ENCODE measurements at regions not wholly inside any gene's neighbourhood (a gene's known extent, or its start where the extent isn't known, plus 50 kb on each side); places are given as distances from the start of the nearest gene placed in this dataset.

- no CpG with 5 or more reads among the region's 2 CpGs for WGBS, 2 experiments (ENCODE audit: extremely low coverage in 2 of 2, insufficient read length in 1 of 2)
- dilution Hi-C loops (cut with HindIII; ENCODE audit: low sequenced_read_pairs, unreplicated experiment) (no loop called here), in situ Hi-C loops (cut with MboI; ENCODE audit: low sequenced_read_pairs) (no loop called here), intact Hi-C loops (cut with micrococcal nuclease) (no loop called here)
- Histone ChIP-seq H4K8ac (ENCODE audit: low read depth in 2 of 2, low read length in 2 of 2) (no peak overlapping the region), H3K4me1 (ENCODE audit: control insufficient read depth, insufficient read depth, low read length) (no peaks in the 10 kb centered on the region), H3K27me3 (ENCODE audit: control insufficient read depth, insufficient read depth, low read length) (no peaks in the 10 kb centered on the region), H4K5ac (ENCODE audit: low read depth, low read length) (no peak overlapping the region), H4K91ac (ENCODE audit: insufficient read depth, low read depth, low read length) (no peak overlapping the region), H3K56ac (ENCODE audit: extremely low read depth, insufficient read depth, low read length) (no peak overlapping the region), H2AK9ac (replicated peaks; ENCODE audit: low read depth, low read length, poor library complexity) (no peak overlapping the region), H2BK120ac (ENCODE audit: low read depth, low read length) (no peak overlapping the region), H3K9ac (ENCODE audit: low read depth, low read length) (no peak overlapping the region), H2AK5ac (ENCODE audit: low read depth, low read length) (no peak overlapping the region), H3K9me3 (ENCODE audit: control insufficient read depth, insufficient read depth, low read length) (no peaks in the 10 kb centered on the region), H3K4me2 (ENCODE audit: low read depth, low read length) (no peak overlapping the region), H3K27ac (ENCODE audit: insufficient read depth, low read length) (no peak overlapping the region), H2BK15ac (ENCODE audit: low read depth, low read length) (no peak overlapping the region), H2BK20ac (ENCODE audit: low read depth, low read length) (no peak overlapping the region), H3K18ac (ENCODE audit: low read depth, low read length) (no peak overlapping the region), H2AFZ (replicated peaks; ENCODE audit: low read length, poor library complexity) (no peak overlapping the region), H4K20me1 (ENCODE audit: insufficient read depth, low read length) (no peaks in the 10 kb centered on the region), H3K36me3 (ENCODE audit: control insufficient read depth, insufficient read depth, low read length) (no peaks in the 10 kb centered on the region), H3K23ac (ENCODE audit: low read depth, low read length) (no peak overlapping the region), H3K9me1 (ENCODE audit: insufficient read depth, low read length) (no peaks in the 10 kb centered on the region), H3K14ac (replicated peaks; ENCODE audit: low read depth, low read length) (no peak overlapping the region), H3K4ac (ENCODE audit: low read depth, low read length) (no peak overlapping the region), H2BK5ac (ENCODE audit: low read depth, low read length, poor library complexity, severe bottlenecking) (no peak overlapping the region), H3K4me3 (ENCODE audit: insufficient read depth, low read depth, low read length) (no peak overlapping the region), H3K79me1 (ENCODE audit: low read depth in 1 of 2, low read length in 2 of 2) (no peaks in the 10 kb centered on the region)
- ChIA-PET CTCF (no interaction called here), POLR2A (ENCODE audit: unreplicated experiment) (no interaction called here)
- DNase-seq (no peak), ATAC-seq (ENCODE audit: low read depth) (no peak)
- TF ChIP-seq RAD21 (IDR thresholded peaks at IDR 0.05; ENCODE audit: low read length): no peak
- no TSS peak for BruUV-seq (replicated peaks)
These were observed 273.2 kb downstream of the FAM170A start for GRCh38 chr5:119902593-119902992.
